Glomerular visceral epithelial cell (primary cell): ENCODE measurements at regions not wholly inside any gene's neighbourhood (a gene's known extent, or its start where the extent isn't known, plus 50 kb on each side); places are given as distances from the start of the nearest gene placed in this dataset.
"Not testable (repeated sequence)": the region's sequence is repeated elsewhere in the genome, so short reads cannot be mapped to it uniquely, and the experiment has no call there.

Experiments
- DNase-seq: peaks from one replicate; pipeline ENCODE4 v3.0.0-alpha.2; 2016; ENCODE audit errors: extremely low spot score

DNA sequence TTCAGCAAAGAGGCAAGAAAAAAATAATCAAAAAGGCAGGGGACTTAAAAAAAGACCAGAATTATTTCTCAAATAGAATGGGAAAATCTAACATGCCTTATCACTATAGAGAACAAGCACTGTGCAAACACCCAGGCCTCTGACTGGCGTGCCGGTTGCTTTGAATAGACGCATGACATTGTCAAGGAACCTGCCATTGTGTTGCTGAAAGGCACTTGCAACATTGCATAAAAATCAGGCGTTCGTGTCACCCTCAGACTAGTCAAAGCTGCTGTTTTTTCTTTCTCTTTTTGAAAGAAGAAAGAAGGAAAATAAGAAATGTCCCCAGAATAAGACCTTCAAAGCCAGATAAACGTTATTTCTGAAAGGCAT lies 549.3 kb upstream of the CADM1 start:
- DNase-seq: no peak

GRCh38 chr11:116052603-116053547 lies 548.7 kb upstream of the CADM1 start:
- no peak for DNase-seq

DNA sequence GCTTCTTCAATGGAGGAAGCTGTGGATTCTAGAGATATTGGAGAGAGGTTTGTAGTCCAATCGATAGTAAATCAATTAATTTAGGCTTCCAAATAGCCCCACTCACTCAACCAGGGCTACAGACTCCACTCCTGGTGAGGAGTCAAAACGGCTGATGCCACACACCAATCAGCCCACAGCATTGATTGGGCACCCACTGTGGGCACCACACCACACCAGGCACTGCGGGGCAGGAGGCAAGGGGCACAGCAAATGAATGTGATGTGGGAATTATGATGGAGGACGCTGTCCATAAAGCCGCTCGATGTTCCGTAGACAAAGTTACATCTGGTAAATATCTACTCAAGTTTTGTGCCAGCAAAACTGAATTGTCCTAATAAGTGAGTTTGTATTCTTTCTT lies 547.3 kb upstream of the CADM1 start:
- DNase-seq: no peak

DNA sequence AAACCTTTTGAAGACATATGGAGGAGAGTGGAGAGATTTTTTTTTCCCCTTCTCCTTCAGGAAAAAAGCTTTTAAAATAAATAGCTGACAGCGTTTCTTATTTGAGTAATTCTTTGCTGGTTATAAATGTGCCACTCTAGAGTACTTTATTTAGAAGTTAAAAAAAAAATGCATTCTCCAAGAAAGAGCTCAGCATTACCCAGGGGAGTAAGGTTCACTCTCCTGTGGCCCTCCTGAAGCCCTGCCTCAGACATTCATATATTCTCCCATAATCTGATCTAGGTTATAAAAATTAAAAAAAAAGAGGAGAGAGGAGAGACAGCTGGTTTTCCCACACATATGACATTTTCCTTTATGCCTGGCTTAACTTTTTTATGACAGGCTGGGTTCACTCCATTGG lies 545.2 kb upstream of the CADM1 start:
- DNase-seq: no peak

GRCh38 chr11:116046127-116046526 lies 541.9 kb upstream of the CADM1 start:
- DNase-seq: no peak

DNA sequence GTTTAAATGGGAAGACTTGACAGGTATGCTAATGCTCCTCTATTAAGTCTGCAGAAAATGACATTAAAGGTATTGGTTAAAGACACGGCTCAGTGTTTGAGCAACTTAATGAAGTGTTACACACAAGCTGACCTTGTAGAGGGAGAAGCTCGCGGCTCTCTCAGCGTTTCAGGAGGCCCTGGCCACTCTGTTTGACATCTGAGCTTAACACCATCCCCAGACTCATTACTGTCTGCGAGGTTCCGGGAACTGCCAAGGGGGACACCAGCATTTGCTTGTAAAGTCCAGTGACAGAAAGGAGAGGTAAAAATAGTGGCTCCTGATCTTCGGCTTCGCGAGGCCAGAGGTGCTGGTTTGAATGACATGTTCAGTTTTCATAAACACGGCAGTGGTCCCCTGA lies 540.7 kb upstream of the CADM1 start:
- no peak for DNase-seq

GRCh38 chr11:116044520-116044919 lies 540.3 kb upstream of the CADM1 start:
- no peak for DNase-seq

DNA sequence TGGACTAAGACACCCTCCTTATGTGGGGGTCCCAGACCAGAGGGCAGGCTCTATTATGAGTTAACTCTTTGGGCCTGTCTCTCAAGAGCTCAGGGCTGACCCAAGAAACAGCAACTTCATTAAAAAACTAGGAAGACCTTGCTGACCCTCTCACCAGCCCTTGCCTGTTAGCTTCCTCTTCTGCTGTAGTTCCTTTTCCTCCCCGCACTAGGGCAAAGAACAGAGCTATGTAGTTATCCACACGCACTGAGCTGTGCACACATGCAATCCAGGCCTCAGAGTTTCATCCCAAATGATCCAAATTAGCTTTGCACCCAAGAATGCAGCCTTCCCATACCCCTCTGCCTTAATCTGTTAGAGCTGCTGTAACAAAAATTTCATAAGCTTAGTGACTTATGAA lies 539.6 kb upstream of the CADM1 start:
- no peak for DNase-seq

- DNase-seq: not testable (repeated sequence)
These were observed 538.8 kb upstream of the CADM1 start for GRCh38 chr11:116043059-116043458.

DNA sequence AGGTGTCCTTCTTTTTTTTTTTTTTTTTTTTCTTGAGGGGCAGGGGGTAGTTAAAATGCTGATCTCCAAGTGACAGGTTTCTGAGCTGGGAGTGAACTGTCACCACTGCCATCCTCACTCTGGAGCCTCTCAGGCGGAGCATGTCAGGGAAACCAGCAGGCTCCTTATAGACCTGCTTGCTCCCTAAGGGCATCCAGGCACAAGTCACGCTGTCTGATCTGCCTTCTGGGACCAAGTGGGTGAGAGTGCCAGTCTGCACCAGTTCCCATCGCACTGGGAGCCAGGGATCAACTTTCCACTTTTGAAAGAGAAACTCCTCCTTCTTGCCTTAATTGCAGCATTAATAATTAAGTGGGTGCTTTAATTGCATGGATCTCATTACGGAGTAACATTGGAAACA lies 537.9 kb upstream of the CADM1 start:
- DNase-seq: no peak

DNA sequence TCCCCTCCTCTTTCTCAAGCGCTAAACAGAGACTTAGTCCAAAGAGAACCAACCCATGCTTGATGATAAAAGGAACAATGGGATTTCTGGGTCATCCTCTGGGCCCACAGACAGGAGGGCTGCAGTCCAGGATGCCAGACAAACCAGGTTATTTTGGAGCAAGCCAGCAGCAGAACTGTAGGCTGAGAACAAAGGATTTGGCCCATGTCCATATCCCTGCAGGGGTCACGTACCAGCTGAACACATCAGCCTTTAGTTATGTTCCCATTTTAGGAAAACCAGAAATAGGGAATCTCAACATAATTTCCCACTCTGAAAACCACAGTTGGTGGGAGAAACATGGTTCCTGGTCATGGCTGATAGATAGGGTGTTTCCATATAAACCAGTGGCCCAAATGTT lies 533.6 kb upstream of the CADM1 start:
- DNase-seq: peak; percentile 4

DNA sequence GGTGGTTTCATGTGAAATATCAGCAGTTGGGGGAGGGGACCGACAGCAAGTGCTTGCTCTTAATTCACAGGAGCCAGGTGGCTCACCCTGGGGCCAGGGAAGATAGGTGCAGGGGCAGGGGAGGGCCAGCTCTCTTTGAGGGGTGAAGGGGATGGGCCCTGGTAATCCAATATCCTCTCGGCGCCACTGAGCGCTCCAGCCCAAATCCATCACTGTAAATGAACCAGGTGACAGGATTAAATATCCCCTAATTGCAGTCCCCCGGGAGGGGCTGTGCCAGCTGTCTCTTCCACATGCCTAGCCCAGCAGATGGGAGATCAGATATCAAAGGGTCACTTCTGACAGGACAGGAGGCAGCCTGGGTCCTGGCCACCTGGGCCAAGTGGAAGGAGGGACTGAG lies 531.8 kb upstream of the CADM1 start:
- no peak for DNase-seq

DNA sequence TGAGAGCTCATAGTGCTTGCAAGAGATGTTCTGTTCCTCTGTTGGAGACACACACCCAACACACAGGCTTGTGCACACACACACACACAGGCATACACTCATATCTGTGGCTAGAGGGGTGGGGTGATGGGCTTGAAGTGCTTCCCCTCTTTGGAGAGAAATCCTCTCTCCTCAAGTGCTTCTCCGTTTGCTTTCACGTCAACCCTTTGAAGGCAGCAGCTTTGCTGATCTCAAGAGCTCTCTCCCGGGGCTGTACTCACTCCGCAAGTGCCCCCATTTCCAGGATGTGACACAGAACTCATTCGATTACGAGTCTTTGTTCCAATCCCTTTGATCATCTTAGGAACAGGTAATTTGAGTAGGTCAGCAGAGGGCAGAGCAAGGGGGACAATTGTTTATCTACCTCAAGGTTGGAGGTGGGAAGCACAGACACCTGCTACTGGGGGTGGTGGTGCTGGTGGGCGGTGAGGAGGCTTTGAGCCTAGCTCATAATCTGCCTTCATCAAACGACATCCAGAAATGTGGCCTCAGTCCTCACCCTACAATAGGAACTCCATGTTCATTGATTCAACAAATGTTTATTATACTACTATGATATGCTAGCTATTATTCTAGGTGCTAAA lies 529.8 kb upstream of the CADM1 start:
- no peak for DNase-seq

- no peak for DNase-seq
These were observed 526.6 kb upstream of the CADM1 start for GRCh38 chr11:116030697-116031331.

GRCh38 chr11:116028506-116028905 lies 524.3 kb upstream of the CADM1 start:
- DNase-seq: not testable (repeated sequence)

DNA sequence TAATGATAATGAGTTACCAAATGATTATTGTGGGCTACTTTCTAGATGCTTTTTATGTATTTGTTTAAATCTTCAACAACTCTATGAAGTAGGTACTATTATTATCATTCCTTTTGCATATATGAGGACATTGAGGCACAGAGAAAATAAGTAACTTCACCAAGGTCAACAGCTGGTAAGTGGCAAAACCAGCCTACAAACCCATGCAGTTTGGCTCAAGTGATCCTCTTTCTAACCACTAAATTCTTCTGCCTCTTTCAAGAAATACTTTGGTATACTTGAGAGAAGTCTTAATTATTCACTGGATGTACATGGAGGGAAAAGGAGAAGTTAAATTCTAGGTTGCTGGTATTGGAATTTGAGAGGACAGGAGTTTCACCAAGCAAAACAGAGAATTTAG lies 495.2 kb upstream of the CADM1 start:
- no peak for DNase-seq

- DNase-seq: no peak
These were observed 492.6 kb upstream of the CADM1 start for GRCh38 chr11:115996808-115997188.

GRCh38 chr11:115996125-115996807 lies 492.1 kb upstream of the CADM1 start:
- DNase-seq: no peak

DNA sequence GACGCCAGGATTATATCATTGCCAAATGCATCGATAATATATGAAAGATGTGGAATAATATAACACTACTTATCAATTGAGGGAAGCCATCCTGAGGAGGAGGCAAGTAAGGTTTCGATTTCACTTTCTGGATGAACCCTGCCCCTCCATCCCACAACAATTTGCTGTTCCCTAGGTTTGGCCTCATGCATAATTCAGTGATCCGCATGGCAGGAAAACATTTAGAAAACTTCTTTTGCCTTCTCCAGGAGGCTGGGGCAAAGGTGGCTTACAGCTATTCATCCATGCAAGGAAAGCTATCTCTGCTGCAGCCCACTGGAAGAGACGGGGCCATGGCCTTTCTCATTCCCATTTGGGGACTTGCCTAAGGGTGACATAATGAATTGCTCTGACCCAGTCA lies 489.4 kb upstream of the CADM1 start:
- DNase-seq: no peak

- no peak for DNase-seq
These were observed 485.8 kb upstream of the CADM1 start for GRCh38 chr11:115990004-115990447.

DNA sequence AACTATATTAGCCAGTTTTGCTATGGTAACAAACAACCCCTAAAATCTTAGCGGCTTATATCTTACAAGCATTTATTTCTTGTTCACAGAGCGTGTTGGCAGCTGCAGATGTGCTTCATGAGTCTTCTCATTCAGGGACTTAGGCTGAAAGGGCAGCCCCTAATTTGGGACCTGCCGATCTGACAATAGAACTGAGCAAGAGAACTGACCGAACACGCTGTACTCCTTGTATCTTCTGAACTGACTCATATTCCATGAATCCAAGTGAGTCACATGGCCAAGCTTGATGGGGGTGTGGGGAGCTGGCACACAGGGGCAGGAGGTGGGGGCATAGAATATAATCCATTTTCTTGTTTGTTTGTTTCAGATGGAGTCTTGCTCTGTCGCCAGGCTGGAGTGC lies 481.7 kb upstream of the CADM1 start:
- DNase-seq: no peak

- DNase-seq: no peak
These were observed 480.0 kb upstream of the CADM1 start for GRCh38 chr11:115984228-115984627.
